ENCODE measurements at regions not wholly inside any gene's neighbourhood (a gene's known extent, or its start where the extent isn't known, plus 50 kb on each side); places are given as distances from the start of the nearest gene placed in this dataset.
A peak's percentile ranks its signal among the peaks of the same experiment; 100 is the strongest.

- no peak overlapping the region for H3K9ac ChIP-seq (ENCODE audit: low read length)
- no peaks in the 10 kb centered on the region for H3K79me2 ChIP-seq (ENCODE audit: insufficient read depth, low read length)
- no peaks in the 10 kb centered on the region for H3K36me3 ChIP-seq (ENCODE audit: low read length)
- no peak overlapping the region for H3K27ac ChIP-seq (ENCODE audit: low read depth, low read length)
- H3K4me2 ChIP-seq (ENCODE audit: low read depth, low read length, poor library complexity, severe bottlenecking), result no peak overlapping the region
- H2AFZ ChIP-seq (ENCODE audit: low read depth, low read length, severe bottlenecking), result no peak overlapping the region
- no peaks in the 10 kb centered on the region for H3K9me3 ChIP-seq (ENCODE audit: insufficient read depth, low read length)
- no peak overlapping the region for H3K4me3 ChIP-seq (ENCODE audit: insufficient read depth, low read length, poor library complexity, severe bottlenecking)
- TF ChIP-seq CTCF (IDR thresholded peaks at IDR 0.05; ENCODE audit: insufficient read depth, low read length, poor library complexity, severe bottlenecking) (peak; percentile 33), EZH2phosphoT487 (conservative IDR thresholded peaks at IDR 0.05; ENCODE audit: low read length) (no peak)
- H3F3A ChIP-seq (ENCODE audit: insufficient read depth), result no peaks in the 10 kb centered on the region
- no peaks in the 10 kb centered on the region for H3K9me2 ChIP-seq (replicated peaks; ENCODE audit: insufficient read depth, low read length)
- no peaks in the 10 kb centered on the region for H3K27me3 ChIP-seq (ENCODE audit: low read length)
- H4K20me1 ChIP-seq (ENCODE audit: low read depth, low read length), result no peaks in the 10 kb centered on the region
Observed at GRCh38 chr14:65832431-65833266, 420.1 kb downstream of the FUT8 start.

- Histone ChIP-seq H3K4me3 (ENCODE audit: insufficient read depth, low read length, poor library complexity, severe bottlenecking) (no peak overlapping the region), H3K79me2 (ENCODE audit: insufficient read depth, low read length) (no peaks in the 10 kb centered on the region), H3K36me3 (ENCODE audit: low read length) (no peaks in the 10 kb centered on the region), H4K20me1 (ENCODE audit: low read depth, low read length) (no peaks in the 10 kb centered on the region), H2AFZ (ENCODE audit: low read depth, low read length, severe bottlenecking) (no peak overlapping the region), H3K9me2 (replicated peaks; ENCODE audit: insufficient read depth, low read length) (no peaks in the 10 kb centered on the region), H3K4me2 (ENCODE audit: low read depth, low read length, poor library complexity, severe bottlenecking) (no peak overlapping the region), H3F3A (ENCODE audit: insufficient read depth) (no peaks in the 10 kb centered on the region), H3K9me3 (ENCODE audit: insufficient read depth, low read length) (no peaks in the 10 kb centered on the region), H3K27me3 (ENCODE audit: low read length) (no peaks in the 10 kb centered on the region), H3K9ac (ENCODE audit: low read length) (no peak overlapping the region), H3K27ac (ENCODE audit: low read depth, low read length) (no peak overlapping the region)
- TF ChIP-seq CTCF (IDR thresholded peaks at IDR 0.05; ENCODE audit: insufficient read depth, low read length, poor library complexity, severe bottlenecking), result no peak
Observed at GRCh38 chr14:65833267-65833880, 420.8 kb downstream of the FUT8 start.

- TF ChIP-seq EZH2phosphoT487 (conservative IDR thresholded peaks at IDR 0.05; ENCODE audit: low read length) (no peak), CTCF (IDR thresholded peaks at IDR 0.05; ENCODE audit: insufficient read depth, low read length, poor library complexity, severe bottlenecking) (no peak)
- Histone ChIP-seq H3K9me3 (ENCODE audit: insufficient read depth, low read length) (no peaks in the 10 kb centered on the region), H3K4me3 (ENCODE audit: insufficient read depth, low read length, poor library complexity, severe bottlenecking) (no peak overlapping the region), H3K9ac (ENCODE audit: low read length) (no peak overlapping the region), H4K20me1 (ENCODE audit: low read depth, low read length) (no peaks in the 10 kb centered on the region), H3K9me2 (replicated peaks; ENCODE audit: insufficient read depth, low read length) (no peaks in the 10 kb centered on the region), H3K79me2 (ENCODE audit: insufficient read depth, low read length) (no peaks in the 10 kb centered on the region), H3K27me3 (ENCODE audit: low read length) (no peaks in the 10 kb centered on the region), H3F3A (ENCODE audit: insufficient read depth) (no peaks in the 10 kb centered on the region), H3K36me3 (ENCODE audit: low read length) (no peaks in the 10 kb centered on the region), H3K4me2 (ENCODE audit: low read depth, low read length, poor library complexity, severe bottlenecking) (no peak overlapping the region), H2AFZ (ENCODE audit: low read depth, low read length, severe bottlenecking) (no peak overlapping the region), H3K27ac (ENCODE audit: low read depth, low read length) (no peak overlapping the region)
Observed at GRCh38 chr14:65834051-65834450, 421.5 kb downstream of the FUT8 start.

Data from SU-DHL-6 (cell line).